ENCODE measurements at regions not wholly inside any gene's neighbourhood (a gene's known extent, or its start where the extent isn't known, plus 50 kb on each side); places are given as distances from the start of the nearest gene placed in this dataset.

DNA sequence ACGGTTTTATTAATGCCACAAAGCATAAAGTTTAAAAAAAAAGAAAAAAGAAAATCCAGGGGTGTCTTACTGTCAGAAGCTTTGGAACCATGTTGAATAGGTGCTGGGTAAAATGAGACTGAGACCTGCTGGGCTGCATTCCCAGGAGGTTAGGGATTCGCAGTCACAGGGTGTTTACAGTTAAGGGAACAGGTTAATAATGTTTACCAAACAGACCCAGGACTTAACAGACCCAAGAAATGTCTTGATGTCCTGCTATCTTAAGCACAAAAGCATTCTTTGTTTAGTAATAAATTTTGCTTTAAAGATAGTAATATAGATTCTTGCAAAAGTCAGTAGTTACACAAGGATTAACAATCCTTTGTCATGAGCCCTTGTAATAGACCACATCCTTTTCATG is 54.7 kb downstream of the OLFML3 start:
- Histone ChIP-seq H3K4me2 (ENCODE audit: control insufficient read depth, insufficient read depth) (no peak overlapping the region), H3K9ac (ENCODE audit: control insufficient read depth, insufficient read depth, low read length) (no peak overlapping the region), H3K4me3 (no peak overlapping the region), H3K27ac (ENCODE audit: control insufficient read depth, insufficient read depth) (no peak overlapping the region), H2AFZ (ENCODE audit: control insufficient read depth, low read depth, low read length) (no peak overlapping the region), H3K27me3 (replicated peaks in 1 of 2; ENCODE audit: control insufficient read depth in 2 of 2, insufficient read depth in 2 of 2, low read length in 1 of 2) (no peaks in the 10 kb centered on the region; a peak in 3 of 4 replicates), H3K79me2 (ENCODE audit: control insufficient read depth, insufficient read depth, low read length) (no peaks in the 10 kb centered on the region), H3K36me3 (ENCODE audit: control insufficient read depth in 2 of 2, insufficient read depth in 2 of 2, low read length in 1 of 2) (no peaks in the 10 kb centered on the region), H3K9me3 (replicated peaks; ENCODE audit: control insufficient read depth, insufficient read depth, low read length) (no peaks in the 10 kb centered on the region), H4K20me1 (ENCODE audit: control insufficient read depth, insufficient read depth) (no peaks in the 10 kb centered on the region), H3K4me1 (ENCODE audit: control insufficient read depth, insufficient read depth, low read length) (no peaks in the 10 kb centered on the region)
- TF ChIP-seq RELA (IDR thresholded peaks at IDR 0.05; ENCODE audit: borderline replicate concordance, partially characterized antibody) (no peak), BCLAF1 (IDR thresholded peaks at IDR 0.05) (no peak), WRNIP1 (IDR thresholded peaks at IDR 0.05; ENCODE audit: borderline replicate concordance, low read depth, low read length) (no peak), CEBPB (IDR thresholded peaks at IDR 0.05; ENCODE audit: borderline replicate concordance in 1 of 2, low read depth in 2 of 2, low read length in 2 of 2) (no peak), EP300 (IDR thresholded peaks at IDR 0.05; ENCODE audit: borderline replicate concordance in 1 of 2, control insufficient read depth in 1 of 2, low read depth in 2 of 2, low read length in 2 of 2) (no peak), SMC3 (IDR thresholded peaks at IDR 0.05; ENCODE audit: borderline replicate concordance, low read length) (no peak), NR2C1 (IDR thresholded peaks at IDR 0.05) (no peak), SP1 (IDR thresholded peaks at IDR 0.05; ENCODE audit: low read depth, low read length) (no peak), TCF12 (IDR thresholded peaks at IDR 0.05; ENCODE audit: low read depth, low read length) (no peak), YY1 (IDR thresholded peaks at IDR 0.05; ENCODE audit: low read depth, low read length) (no peak), RB1 (IDR thresholded peaks at IDR 0.05; ENCODE audit: borderline replicate concordance) (no peak), CUX1 (IDR thresholded peaks at IDR 0.05; ENCODE audit: insufficient replicate concordance, low read depth, low read length) (no peak), EZH2 (IDR thresholded peaks at IDR 0.05; ENCODE audit: borderline replicate concordance, control insufficient read depth, low read depth, low read length) (no peak), ZNF622 (IDR thresholded peaks at IDR 0.05) (no peak), ZNF384 (IDR thresholded peaks at IDR 0.05; ENCODE audit: borderline replicate concordance, low read depth, low read length) (no peak), ZNF274 (IDR thresholded peaks at IDR 0.05; ENCODE audit: insufficient read depth, insufficient read length) (no peak)
- ChIA-PET POLR2A (no interaction called here), CTCF (interaction anchor here (0.8 to 2.1 kb wide), 6 partner anchors 10 to 251 kb away, joined by 3 to 13 read pairs (median 3); no protein-coding TSS in a partner anchor), RAD21 (ENCODE audit: unreplicated experiment) (no interaction called here), SMC1A (ENCODE audit: uncharacterized antibody, unreplicated experiment) (interaction anchor here (1.2 kb wide), 1 partner anchor 24 kb away, joined by 4 read pairs; no protein-coding TSS in a partner anchor)
- intact Hi-C loops (cut with micrococcal nuclease; ENCODE audit: unreplicated experiment): loop anchor here (5.0 kb wide), 1 partner anchor 248 kb away; no protein-coding TSS in a partner anchor
- in situ Hi-C loops (cut with MboI): no loop called here
- DNase-seq (ENCODE audit: low read depth, low spot score) (no peak), ATAC-seq (no peak), FAIRE-seq (no peak)
- WGBS (ENCODE audit: insufficient coverage, insufficient replicate concordance, low lambda C conversion rate, missing lambda C conversion rate): 0% methylated on average over 2 of the region's 2 CpGs
- BruUV-seq (replicated peaks): no TSS peak
